ENCODE measurements at regions not wholly inside any gene's neighbourhood (a gene's known extent, or its start where the extent isn't known, plus 50 kb on each side); places are given as distances from the start of the nearest gene placed in this dataset.

- no peak for TF ChIP-seq CTCF (IDR thresholded peaks at IDR 0.05; ENCODE audit: insufficient read depth, low read depth, low read length)
- H3K4me3 ChIP-seq (ENCODE audit: low read depth, low read length), result no peak overlapping the region
- ChIA-PET CTCF (no interaction called here), POLR2A (no interaction called here)
- no peaks in the 10 kb centered on the region for H3K27me3 ChIP-seq (ENCODE audit: control insufficient read depth, insufficient read depth, low read length)
- no peaks in the 10 kb centered on the region for H3K36me3 ChIP-seq (ENCODE audit: control insufficient read depth, insufficient read depth, low read length)
- DNase-seq (ENCODE audit: low read depth), result no peak
These were observed 567.3 kb downstream of the PDCD6IP start for GRCh38 chr3:34365771-34366170.

GRCh38 chr3:34367521-34367920 lies 569.1 kb downstream of the PDCD6IP start:
- DNase-seq (ENCODE audit: low read depth), result no peak
- Histone ChIP-seq H3K36me3 (ENCODE audit: control insufficient read depth, insufficient read depth, low read length) (no peaks in the 10 kb centered on the region), H3K27me3 (ENCODE audit: control insufficient read depth, insufficient read depth, low read length) (no peaks in the 10 kb centered on the region), H3K4me3 (ENCODE audit: low read depth, low read length) (no peak overlapping the region)
- TF ChIP-seq CTCF (IDR thresholded peaks at IDR 0.05; ENCODE audit: insufficient read depth, low read depth, low read length), result no peak
- ChIA-PET CTCF (no interaction called here), POLR2A (no interaction called here)

GRCh38 chr3:34374521-34374920 lies 576.1 kb downstream of the PDCD6IP start:
- H3K27me3 ChIP-seq (ENCODE audit: control insufficient read depth, insufficient read depth, low read length), result no peaks in the 10 kb centered on the region
- POLR2A ChIA-PET, result no interaction called here
- no peak overlapping the region for H3K4me3 ChIP-seq (ENCODE audit: low read depth, low read length)
- no peak for TF ChIP-seq CTCF (IDR thresholded peaks at IDR 0.05; ENCODE audit: insufficient read depth, low read depth, low read length)
- no peaks in the 10 kb centered on the region for H3K36me3 ChIP-seq (ENCODE audit: control insufficient read depth, insufficient read depth, low read length)
- no peak for DNase-seq (ENCODE audit: low read depth)
- CTCF ChIA-PET, result no interaction called here

- no peaks in the 10 kb centered on the region for H3K36me3 ChIP-seq (ENCODE audit: control insufficient read depth, insufficient read depth, low read length)
- ChIA-PET CTCF (no interaction called here), POLR2A (no interaction called here)
- H3K4me3 ChIP-seq (ENCODE audit: low read depth, low read length), result no peak overlapping the region
- no peak for TF ChIP-seq CTCF (IDR thresholded peaks at IDR 0.05; ENCODE audit: insufficient read depth, low read depth, low read length)
- no peak for DNase-seq (ENCODE audit: low read depth)
- H3K27me3 ChIP-seq (ENCODE audit: control insufficient read depth, insufficient read depth, low read length), result no peaks in the 10 kb centered on the region
These were observed 578.3 kb downstream of the PDCD6IP start for GRCh38 chr3:34376691-34377090.

- CTCF ChIA-PET, result no interaction called here
- Histone ChIP-seq H3K36me3 (ENCODE audit: control insufficient read depth, insufficient read depth, low read length) (no peaks in the 10 kb centered on the region), H3K4me3 (ENCODE audit: low read depth, low read length) (no peak overlapping the region), H3K27me3 (ENCODE audit: control insufficient read depth, insufficient read depth, low read length) (no peaks in the 10 kb centered on the region)
- no peak for DNase-seq (ENCODE audit: low read depth)
- TF ChIP-seq CTCF (IDR thresholded peaks at IDR 0.05; ENCODE audit: insufficient read depth, low read depth, low read length), result no peak
- POLR2A ChIA-PET, result no interaction called here
These were observed 579.5 kb downstream of the PDCD6IP start for GRCh38 chr3:34377961-34378360.

Measured in BJ (cell line).